ENCODE measurements at regions not wholly inside any gene's neighbourhood (a gene's known extent, or its start where the extent isn't known, plus 50 kb on each side); places are given as distances from the start of the nearest gene placed in this dataset.

- TF ChIP-seq, protein P1, sequence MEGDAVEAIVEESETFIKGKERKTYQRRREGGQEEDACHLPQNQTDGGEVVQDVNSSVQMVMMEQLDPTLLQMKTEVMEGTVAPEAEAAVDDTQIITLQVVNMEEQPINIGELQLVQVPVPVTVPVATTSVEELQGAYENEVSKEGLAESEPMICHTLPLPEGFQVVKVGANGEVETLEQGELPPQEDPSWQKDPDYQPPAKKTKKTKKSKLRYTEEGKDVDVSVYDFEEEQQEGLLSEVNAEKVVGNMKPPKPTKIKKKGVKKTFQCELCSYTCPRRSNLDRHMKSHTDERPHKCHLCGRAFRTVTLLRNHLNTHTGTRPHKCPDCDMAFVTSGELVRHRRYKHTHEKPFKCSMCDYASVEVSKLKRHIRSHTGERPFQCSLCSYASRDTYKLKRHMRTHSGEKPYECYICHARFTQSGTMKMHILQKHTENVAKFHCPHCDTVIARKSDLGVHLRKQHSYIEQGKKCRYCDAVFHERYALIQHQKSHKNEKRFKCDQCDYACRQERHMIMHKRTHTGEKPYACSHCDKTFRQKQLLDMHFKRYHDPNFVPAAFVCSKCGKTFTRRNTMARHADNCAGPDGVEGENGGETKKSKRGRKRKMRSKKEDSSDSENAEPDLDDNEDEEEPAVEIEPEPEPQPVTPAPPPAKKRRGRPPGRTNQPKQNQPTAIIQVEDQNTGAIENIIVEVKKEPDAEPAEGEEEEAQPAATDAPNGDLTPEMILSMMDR (IDR thresholded peaks at IDR 0.05; ENCODE audit: low read length): no peak
- TF ChIP-seq EZH2phosphoT487 (IDR thresholded peaks at IDR 0.05; ENCODE audit: low read length): no peak
These were observed 387.0 kb upstream of the ZFP64 start for GRCh38 chr20:52578559-52578958.

Measured in MM.1S (cell line).